NT2/D1 (cell line): ENCODE measurements at regions not wholly inside any gene's neighbourhood (a gene's known extent, or its start where the extent isn't known, plus 50 kb on each side); places are given as distances from the start of the nearest gene placed in this dataset.

ENCODE experiments used
- SUZ12 ChIP-seq: IDR thresholded peaks from 2 replicates; pipeline ENCODE4 v1.6.1; 2011; ENCODE audit not compliant: insufficient read length, insufficient read depth; ENCODE audit errors: extremely low read depth
- YY1 ChIP-seq: IDR thresholded peaks from 2 replicates; pipeline ENCODE4 v1.6.1; 2011; ENCODE audit not compliant: insufficient read length, insufficient read depth
- ZNF274 ChIP-seq: IDR thresholded peaks from 2 replicates; pipeline ENCODE4 v1.6.1; 2011; ENCODE audit warnings: mild to moderate bottlenecking, low read depth, low read length

DNA sequence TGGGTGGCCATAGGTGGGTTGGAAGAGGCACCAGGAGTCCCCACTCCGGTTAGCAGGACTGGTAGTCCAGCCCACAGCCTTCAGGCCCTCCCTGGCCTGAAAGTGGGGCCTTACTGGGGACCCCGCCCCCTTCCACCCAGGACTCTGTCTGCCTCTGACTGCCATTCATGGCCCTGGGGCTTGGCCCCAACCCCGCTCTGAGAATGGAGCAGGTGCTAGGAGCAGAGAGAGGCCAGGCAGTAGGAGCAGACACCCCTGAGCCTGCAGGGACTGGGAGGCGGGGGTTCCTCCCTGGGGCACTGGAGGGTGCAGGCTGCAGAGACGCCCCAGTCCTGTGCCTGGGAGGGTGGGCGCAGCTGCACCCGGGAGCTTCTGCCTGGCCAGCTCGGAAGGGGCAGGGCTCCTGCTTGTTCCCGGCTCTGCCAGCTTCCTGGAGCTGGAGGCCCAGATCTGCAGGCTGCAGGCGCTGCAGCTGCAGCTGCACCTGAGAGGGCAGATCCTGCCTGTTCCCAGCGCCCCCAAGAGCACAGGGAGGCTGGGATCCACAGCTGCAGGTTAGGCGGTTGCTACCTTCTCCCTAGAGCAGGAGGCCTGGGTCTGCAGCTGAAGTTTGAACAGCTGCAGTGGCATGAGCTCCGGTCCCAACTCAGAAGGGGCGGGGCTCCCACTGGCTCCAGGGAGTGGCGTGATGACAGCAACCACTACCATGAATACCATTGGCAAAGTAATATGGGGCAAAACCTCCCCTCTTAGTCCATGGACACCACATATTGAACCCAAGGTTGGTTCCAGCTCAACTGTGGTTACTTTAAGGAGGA, 194.7 kb downstream of the SQOR start:
- no peak for TF ChIP-seq SUZ12
- TF ChIP-seq YY1: no peak
- no peak for TF ChIP-seq ZNF274
